H9 (cell line): ENCODE measurements at regions not wholly inside any gene's neighbourhood (a gene's known extent, or its start where the extent isn't known, plus 50 kb on each side); places are given as distances from the start of the nearest gene placed in this dataset.

Experiments
- DNase-seq: peaks from one replicate; pipeline ENCODE4 v3.0.0-alpha.2; 2017
- H2AFZ ChIP-seq: one replicate; pipeline ENCODE4 v1.6.1; 2013; ENCODE audit warnings: mild to moderate bottlenecking, low read length, control low read depth, moderate library complexity
- H2AK5ac ChIP-seq: 2 replicates; pipeline ENCODE4 v1.6.1; 2013; ENCODE audit warnings: low read length, control low read depth, mixed read lengths; ENCODE audit not compliant: insufficient read length
- H2BK120ac ChIP-seq: one replicate; pipeline ENCODE4 v1.6.1; 2013; ENCODE audit warnings: low read depth, mild to moderate bottlenecking, low read length, control low read depth, inconsistent platforms; ENCODE audit not compliant: poor library complexity, severe bottlenecking
- H2BK12ac ChIP-seq: 2 replicates; pipeline ENCODE4 v1.6.1; 2013; ENCODE audit warnings: low read length, control low read depth, mixed read lengths, low read depth; ENCODE audit not compliant: insufficient read length
- H2BK15ac ChIP-seq: 2 replicates; pipeline ENCODE4 v1.6.1; 2013; ENCODE audit warnings: low read depth, low read length, control low read depth
- H2BK20ac ChIP-seq: one replicate; pipeline ENCODE4 v1.6.1; 2013; ENCODE audit warnings: low read depth, mild to moderate bottlenecking, low read length, control low read depth, inconsistent platforms; ENCODE audit not compliant: poor library complexity, severe bottlenecking
- H2BK5ac ChIP-seq: 2 replicates; pipeline ENCODE4 v1.6.1; 2013; ENCODE audit warnings: low read length, control low read depth, mixed read lengths; ENCODE audit not compliant: insufficient read length
- H3K14ac ChIP-seq: 2 replicates; pipeline ENCODE4 v1.6.1; 2013; ENCODE audit warnings: low read length, control low read depth; ENCODE audit not compliant: insufficient read depth
- H3K18ac ChIP-seq: 2 replicates; pipeline ENCODE4 v1.6.1; 2013; ENCODE audit warnings: low read depth, mild to moderate bottlenecking, mixed read lengths, low read length, control low read depth; ENCODE audit not compliant: insufficient read length
- H3K23ac ChIP-seq: 2 replicates; pipeline ENCODE4 v1.6.1; 2013; ENCODE audit warnings: low read length, control low read depth, mixed read lengths, low read depth; ENCODE audit not compliant: insufficient read length
- H3K23me2 ChIP-seq: 2 replicates; pipeline ENCODE4 v1.6.1; 2013; ENCODE audit warnings: low read depth, mild to moderate bottlenecking, mixed read lengths, low read length, control low read depth; ENCODE audit not compliant: insufficient read length, poor library complexity, severe bottlenecking
- H3K27ac ChIP-seq: 2 replicates; pipeline ENCODE4 v1.5.1; 2013; ENCODE audit warnings: low read length, control low read depth, mixed read lengths, low read depth; ENCODE audit not compliant: insufficient read length
- H3K27me3 ChIP-seq: 2 replicates; pipeline ENCODE4 v1.6.1; 2013; ENCODE audit warnings: low read length, control low read depth, inconsistent platforms; ENCODE audit not compliant: insufficient read depth
- H3K4ac ChIP-seq: 2 replicates; pipeline ENCODE4 v1.6.1; 2013; ENCODE audit warnings: low read depth, mild to moderate bottlenecking, control low read depth, inconsistent platforms, low read length, moderate library complexity
- H3K4me1 ChIP-seq: 2 replicates; pipeline ENCODE4 v1.6.1; 2013; ENCODE audit warnings: low read length, control low read depth, inconsistent platforms; ENCODE audit not compliant: insufficient read depth
- H3K4me2 ChIP-seq: 2 replicates; pipeline ENCODE4 v1.6.1; 2013; ENCODE audit warnings: low read length, control low read depth, mixed read lengths; ENCODE audit not compliant: insufficient read length, insufficient read depth
- H3K56ac ChIP-seq: 2 replicates; pipeline ENCODE4 v1.6.1; 2013; ENCODE audit warnings: low read depth, mild to moderate bottlenecking, mixed read lengths, low read length, control low read depth; ENCODE audit not compliant: insufficient read length
- H3K79me1 ChIP-seq: 2 replicates; pipeline ENCODE4 v1.6.1; 2013; ENCODE audit warnings: low read depth, mild to moderate bottlenecking, moderate library complexity, low read length, control low read depth, inconsistent platforms; ENCODE audit not compliant: insufficient read depth, poor library complexity, severe bottlenecking
- H3K79me2 ChIP-seq: 2 replicates; pipeline ENCODE4 v1.6.1; 2013; ENCODE audit warnings: low read length, control low read depth, inconsistent platforms; ENCODE audit not compliant: insufficient read depth
- H3K9ac ChIP-seq: 2 replicates; pipeline ENCODE4 v1.6.1; 2013; ENCODE audit warnings: low read length, control low read depth, mixed read lengths; ENCODE audit not compliant: insufficient read length; ENCODE audit errors: extremely low read depth
- H3K9me3 ChIP-seq: one replicate; pipeline ENCODE4 v1.6.1; 2013; ENCODE audit warnings: low read depth, low read length, inconsistent platforms; ENCODE audit not compliant: control insufficient read depth
- H3T11ph ChIP-seq: one replicate; pipeline ENCODE4 v1.6.1; 2013; ENCODE audit warnings: mild to moderate bottlenecking, low read length, control low read depth, inconsistent platforms
- H4K20me1 ChIP-seq: one replicate; pipeline ENCODE4 v1.6.1; 2013; ENCODE audit not compliant: control insufficient read depth, insufficient read length, insufficient read depth
- H4K5ac ChIP-seq: 2 replicates; pipeline ENCODE4 v1.6.1; 2013; ENCODE audit warnings: low read depth, mild to moderate bottlenecking, mixed read lengths, low read length, control low read depth; ENCODE audit not compliant: insufficient read length
- H4K8ac ChIP-seq: replicated peaks from 2 replicates; pipeline ENCODE4 v1.6.1; 2013; ENCODE audit warnings: low read length, control low read depth, mixed read lengths, low read depth; ENCODE audit not compliant: insufficient read length
- H4K91ac ChIP-seq: 2 replicates; pipeline ENCODE4 v1.6.1; 2013; ENCODE audit warnings: low read depth, mild to moderate bottlenecking, moderate library complexity, mixed read lengths, low read length, control low read depth; ENCODE audit not compliant: insufficient read length
- H3K27ac Mint-ChIP-seq, 3 experiments: 2 replicates in 2 of 3; 3 replicates in 1 of 3; pipeline ENCODE4 v1.8.0; 2020 to 2021; ENCODE audit warnings: mixed read lengths in 3 of 3, mild to moderate bottlenecking in 1 of 3, moderate library complexity in 1 of 3
- H3K27me3 Mint-ChIP-seq: 2 replicates; pipeline ENCODE4 v1.8.0; 2021; ENCODE audit warnings: low read depth, mild to moderate bottlenecking, moderate library complexity, mixed read lengths
- H3K36me3 Mint-ChIP-seq, 3 experiments: 2 replicates in 2 of 3; 3 replicates in 1 of 3; pipeline ENCODE4 v1.8.0; 2020 to 2021; ENCODE audit warnings: low read depth in 3 of 3, mixed read lengths in 3 of 3; ENCODE audit not compliant: insufficient read depth in 1 of 3
- H3K4me1 Mint-ChIP-seq, 2 experiments: 2 replicates each; pipeline ENCODE4 v1.8.0; 2020; ENCODE audit warnings: mixed read lengths in 2 of 2
- H3K4me3 Mint-ChIP-seq, 2 experiments: 2 replicates in 1 of 2; 3 replicates in 1 of 2; pipeline ENCODE4 v1.8.0; 2020 to 2021; ENCODE audit warnings: mild to moderate bottlenecking in 2 of 2, mixed read lengths in 2 of 2, moderate library complexity in 1 of 2
- H3K9me3 Mint-ChIP-seq, 2 experiments: 2 replicates in 1 of 2; 3 replicates in 1 of 2; pipeline ENCODE4 v1.8.0; 2020; ENCODE audit warnings: mild to moderate bottlenecking in 2 of 2, mixed read lengths in 2 of 2, moderate library complexity in 1 of 2
- CTCF ChIP-seq: fragments of 200-600 bp; sonication (generic); conservative IDR thresholded peaks from 3 replicates; pipeline ENCODE4 v1.8.0; 2021; ENCODE audit warnings: antibody characterized with exemption, mild to moderate bottlenecking
- whole genome bisulfite sequencing: extraction: QIAGEN DNeasy Blood & Tissue Kit; methylation state at CpG from one replicate; pipeline ENCODE4 v1.1.7; 2013; ENCODE audit warnings: missing lambda C conversion rate, low lambda C conversion rate, mixed read lengths; ENCODE audit not compliant: insufficient read length; ENCODE audit errors: extremely low coverage; 5-methylcytosine and 5-hydroxymethylcytosine counted together

GRCh38 chr1:29485096-29485925 lies 249.0 kb downstream of the PTPRU start:
- H3K23me2 ChIP-seq = no peaks in the 10 kb centered on the region
- no peak overlapping the region for H3K18ac ChIP-seq
- no peaks in the 10 kb centered on the region for H3K79me2 ChIP-seq
- no peak overlapping the region for H3K56ac ChIP-seq
- no peak overlapping the region for H2BK12ac ChIP-seq
- H2AFZ ChIP-seq = no peak overlapping the region
- no peak for DNase-seq
- Mint-ChIP-seq H3K4me1 (peaks cover 8 to 16% of the 10 kb centered on the region in 2 experiments), H3K4me3 (no peak overlapping the region), H3K27me3 (peaks cover 5% of the 10 kb centered on the region), H3K27ac (no peak overlapping the region), H3K9me3 (no peaks in the 10 kb centered on the region), H3K36me3 (no peaks in the 10 kb centered on the region)
- no peak for TF ChIP-seq CTCF
- H3K14ac ChIP-seq = no peak overlapping the region; the same call in 1 of the 2 replicates
- H3K79me1 ChIP-seq = no peaks in the 10 kb centered on the region
- H3K4ac ChIP-seq = no peak overlapping the region
- no peaks in the 10 kb centered on the region for H3K4me1 ChIP-seq
- no peak overlapping the region for H3K9ac ChIP-seq
- H4K20me1 ChIP-seq = no peaks in the 10 kb centered on the region
- no peak overlapping the region for H3K27ac ChIP-seq
- no peaks in the 10 kb centered on the region for H3K27me3 ChIP-seq
- no peak overlapping the region for H3T11ph ChIP-seq
- no peak overlapping the region for H2BK120ac ChIP-seq
- no peak overlapping the region for H4K91ac ChIP-seq
- no CpG with 5 or more reads among the region's 5 CpGs for WGBS
- no peak overlapping the region for H2BK15ac ChIP-seq
- H2AK5ac ChIP-seq = no peak overlapping the region
- no peak overlapping the region for H3K4me2 ChIP-seq
- H2BK20ac ChIP-seq = no peak overlapping the region
- no peak overlapping the region for H4K8ac ChIP-seq
- no peak overlapping the region for H2BK5ac ChIP-seq
- H3K23ac ChIP-seq = no peak overlapping the region
- H3K9me3 ChIP-seq = no peaks in the 10 kb centered on the region
- H4K5ac ChIP-seq = no peak overlapping the region
